ENCODE measurements at regions not wholly inside any gene's neighbourhood (a gene's known extent, or its start where the extent isn't known, plus 50 kb on each side); places are given as distances from the start of the nearest gene placed in this dataset.

GRCh38 chr4:4740071-4740470 is 119.4 kb upstream of the MSX1 start:
- TF ChIP-seq CTCF (IDR thresholded peaks at IDR 0.05; ENCODE audit: low read depth, low read length), result no peak
- DNase-seq (ENCODE audit: low read depth in 1 of 2, low spot score in 1 of 2), result no peak
- H3K4me1 ChIP-seq (ENCODE audit: low read depth), result no peaks in the 10 kb centered on the region
- no peak overlapping the region for H3K4me3 ChIP-seq
- no peaks in the 10 kb centered on the region for H3K36me3 ChIP-seq
- H3K27me3 ChIP-seq, result no peaks in the 10 kb centered on the region
- H3K9me3 ChIP-seq (ENCODE audit: low read depth), result no peaks in the 10 kb centered on the region
- no peak overlapping the region for H3K27ac ChIP-seq

GRCh38 chr4:4735870-4736269 is 123.6 kb upstream of the MSX1 start:
- no peak for TF ChIP-seq CTCF (IDR thresholded peaks at IDR 0.05; ENCODE audit: low read depth, low read length)
- DNase-seq (ENCODE audit: low read depth in 1 of 2, low spot score in 1 of 2), result peak in 1 of 2 donors; percentile 36
- Histone ChIP-seq H3K4me1 (ENCODE audit: low read depth) (no peaks in the 10 kb centered on the region), H3K36me3 (no peaks in the 10 kb centered on the region), H3K4me3 (no peak overlapping the region), H3K27ac (no peak overlapping the region), H3K27me3 (no peaks in the 10 kb centered on the region), H3K9me3 (ENCODE audit: low read depth) (no peaks in the 10 kb centered on the region)

GRCh38 chr4:4735136-4735750 is 124.2 kb upstream of the MSX1 start:
- Histone ChIP-seq H3K27ac (no peak overlapping the region), H3K27me3 (no peaks in the 10 kb centered on the region), H3K9me3 (ENCODE audit: low read depth) (no peaks in the 10 kb centered on the region), H3K4me3 (no peak overlapping the region), H3K36me3 (no peaks in the 10 kb centered on the region), H3K4me1 (ENCODE audit: low read depth) (no peaks in the 10 kb centered on the region)
- no peak for TF ChIP-seq CTCF (IDR thresholded peaks at IDR 0.05; ENCODE audit: low read depth, low read length)
- no peak for DNase-seq (ENCODE audit: low read depth in 1 of 2, low spot score in 1 of 2)

GRCh38 chr4:4734425-4734824 is 125.0 kb upstream of the MSX1 start:
- Histone ChIP-seq H3K9me3 (ENCODE audit: low read depth) (no peaks in the 10 kb centered on the region), H3K27ac (no peak overlapping the region), H3K36me3 (no peaks in the 10 kb centered on the region), H3K4me1 (ENCODE audit: low read depth) (no peaks in the 10 kb centered on the region), H3K4me3 (no peak overlapping the region), H3K27me3 (no peaks in the 10 kb centered on the region)
- TF ChIP-seq CTCF (IDR thresholded peaks at IDR 0.05; ENCODE audit: low read depth, low read length), result no peak
- DNase-seq (ENCODE audit: low read depth in 1 of 2, low spot score in 1 of 2), result no peak

GRCh38 chr4:4733663-4734062 is 125.8 kb upstream of the MSX1 start:
- Histone ChIP-seq H3K9me3 (ENCODE audit: low read depth) (no peaks in the 10 kb centered on the region), H3K4me3 (no peak overlapping the region), H3K4me1 (ENCODE audit: low read depth) (no peaks in the 10 kb centered on the region), H3K27ac (no peak overlapping the region), H3K27me3 (no peaks in the 10 kb centered on the region), H3K36me3 (no peaks in the 10 kb centered on the region)
- no peak for TF ChIP-seq CTCF (IDR thresholded peaks at IDR 0.05; ENCODE audit: low read depth, low read length)
- no peak for DNase-seq (ENCODE audit: low read depth in 1 of 2, low spot score in 1 of 2)

- H3K36me3 ChIP-seq, result no peaks in the 10 kb centered on the region
- no peak for TF ChIP-seq CTCF (IDR thresholded peaks at IDR 0.05; ENCODE audit: low read depth, low read length)
- no peaks in the 10 kb centered on the region for H3K4me1 ChIP-seq (ENCODE audit: low read depth)
- H3K4me3 ChIP-seq, result no peak overlapping the region
- no peaks in the 10 kb centered on the region for H3K9me3 ChIP-seq (ENCODE audit: low read depth)
- no peak for DNase-seq (ENCODE audit: low read depth in 1 of 2, low spot score in 1 of 2)
- no peaks in the 10 kb centered on the region for H3K27me3 ChIP-seq
- no peak overlapping the region for H3K27ac ChIP-seq
Observed at GRCh38 chr4:4730249-4730648, 129.2 kb upstream of the MSX1 start.
